Transverse colon (tissue), 4 donors: ENCODE measurements at regions not wholly inside any gene's neighbourhood (a gene's known extent, or its start where the extent isn't known, plus 50 kb on each side); places are given as distances from the start of the nearest gene placed in this dataset.

Source experiments
- CTCF ChIP-seq, 5 experiments: fragments of 200-600 bp in 3 of 5; fragments of 450-650 bp in 2 of 5; sonication (generic) in 3 of 5; IDR thresholded peaks; 1 replicate in 2 of 5; 2 replicates in 3 of 5; pipeline ENCODE4 v1.5.1; 2016 to 2017; ENCODE audit warnings: antibody characterized with exemption in 5 of 5, inconsistent platforms in 3 of 5, mild to moderate bottlenecking in 2 of 5, moderate library complexity in 1 of 5
- EP300 ChIP-seq: sonication (generic); formaldehyde crosslinking; IDR thresholded peaks from one replicate; pipeline ENCODE4 v1.6.1; 2017; ENCODE audit warnings: antibody characterized with exemption, low read depth
- POLR2A ChIP-seq: fragments of 450-650 bp; IDR thresholded peaks from one replicate; pipeline ENCODE4 v1.6.1; 2016; ENCODE audit warnings: antibody characterized with exemption, mild to moderate bottlenecking, moderate library complexity
- POLR2AphosphoS5 ChIP-seq, 3 donors: sonication (generic); formaldehyde crosslinking; IDR thresholded peaks; one replicate each; pipeline ENCODE4 v1.6.1; 2016; ENCODE audit warnings: antibody characterized with exemption in 3 of 3

GRCh38 chr2:217353591-217353990 is 493.7 kb upstream of the TNP1 start:
- no peak for TF ChIP-seq CTCF (IDR thresholded peaks at IDR 0.05)
- no peak for TF ChIP-seq POLR2A
- no peak for TF ChIP-seq POLR2AphosphoS5 (IDR thresholded peaks at IDR 0.05)
- TF ChIP-seq EP300 = no peak
